Activated T-helper 17 cell treated with anti-CD3 and anti-CD28 coated beads, Interleukin-2, amount 50 U/mL, for 72 hours (primary cell): ENCODE measurements at regions not wholly inside any gene's neighbourhood (a gene's known extent, or its start where the extent isn't known, plus 50 kb on each side); places are given as distances from the start of the nearest gene placed in this dataset.

ENCODE experiments used
- ATAC-seq: fragments of 150-1000 bp; cut with Tn5 transposase; replicated peaks from 2 replicates; pipeline ENCODE4 v1.10.0; 2021; ENCODE audit warnings: mild to moderate bottlenecking, moderate library complexity
- H3K27ac Mint-ChIP-seq: one replicate; pipeline ENCODE4 v1.8.0; 2022; ENCODE audit warnings: mixed read lengths
- H3K27me3 Mint-ChIP-seq: one replicate; pipeline ENCODE4 v1.8.0; 2022; ENCODE audit warnings: mixed read lengths
- H3K36me3 Mint-ChIP-seq: one replicate; pipeline ENCODE4 v1.8.0; 2022; ENCODE audit warnings: low read depth, mild to moderate bottlenecking, mixed read lengths
- H3K4me1 Mint-ChIP-seq: one replicate; pipeline ENCODE4 v1.8.0; 2022; ENCODE audit warnings: mixed read lengths
- H3K4me3 Mint-ChIP-seq: one replicate; pipeline ENCODE4 v1.8.0; 2022; ENCODE audit warnings: mild to moderate bottlenecking, mixed read lengths
- H3K9me3 Mint-ChIP-seq: one replicate; pipeline ENCODE4 v1.8.0; 2022; ENCODE audit warnings: mixed read lengths

- Mint-ChIP-seq H3K27ac (no peak overlapping the region), H3K36me3 (no peaks in the 10 kb centered on the region)
- no peak for ATAC-seq
Observed at GRCh38 chr3:70543493-70543892, 231.1 kb upstream of the MDFIC2 start.

GRCh38 chr3:70539908-70540307 lies 227.5 kb upstream of the MDFIC2 start:
- no peaks in the 10 kb centered on the region for H3K9me3 Mint-ChIP-seq
- H3K4me1 Mint-ChIP-seq: no peaks in the 10 kb centered on the region
- no peak for ATAC-seq

More at GRCh38 chr3:70543493-70543892, 231.1 kb upstream of the MDFIC2 start:
- Mint-ChIP-seq H3K9me3 (no peaks in the 10 kb centered on the region), H3K4me3 (no peak overlapping the region), H3K27me3 (peaks cover 3% of the 10 kb centered on the region), H3K4me1 (no peaks in the 10 kb centered on the region)

GRCh38 chr3:70532806-70533205 lies 220.4 kb upstream of the MDFIC2 start:
- no peak overlapping the region for H3K4me3 Mint-ChIP-seq
- H3K27me3 Mint-ChIP-seq: peaks cover 24% of the 10 kb centered on the region
- no peaks in the 10 kb centered on the region for H3K4me1 Mint-ChIP-seq
- no peak for ATAC-seq
- no peaks in the 10 kb centered on the region for H3K9me3 Mint-ChIP-seq
- no peak overlapping the region for H3K27ac Mint-ChIP-seq
- H3K36me3 Mint-ChIP-seq: no peaks in the 10 kb centered on the region

More at GRCh38 chr3:70539908-70540307, 227.5 kb upstream of the MDFIC2 start:
- H3K36me3 Mint-ChIP-seq: no peaks in the 10 kb centered on the region
- H3K27me3 Mint-ChIP-seq: peaks cover 23% of the 10 kb centered on the region
- H3K27ac Mint-ChIP-seq: no peak overlapping the region
- H3K4me3 Mint-ChIP-seq: no peak overlapping the region

- Mint-ChIP-seq H3K9me3 (no peaks in the 10 kb centered on the region), H3K4me3 (no peak overlapping the region), H3K27me3 (peaks cover 16% of the 10 kb centered on the region), H3K36me3 (no peaks in the 10 kb centered on the region), H3K4me1 (no peaks in the 10 kb centered on the region), H3K27ac (no peak overlapping the region)
- no peak for ATAC-seq
Observed at GRCh38 chr3:70531838-70532489, 219.5 kb upstream of the MDFIC2 start.

GRCh38 chr3:70531063-70531657 lies 218.7 kb upstream of the MDFIC2 start:
- Mint-ChIP-seq H3K9me3 (no peaks in the 10 kb centered on the region), H3K36me3 (no peaks in the 10 kb centered on the region), H3K4me1 (no peaks in the 10 kb centered on the region), H3K27me3 (peaks cover 15% of the 10 kb centered on the region), H3K27ac (no peak overlapping the region), H3K4me3 (no peak overlapping the region)
- no peak for ATAC-seq

- H3K4me1 Mint-ChIP-seq: no peaks in the 10 kb centered on the region
- no peaks in the 10 kb centered on the region for H3K9me3 Mint-ChIP-seq
- H3K27me3 Mint-ChIP-seq: peaks cover 11% of the 10 kb centered on the region
- no peak overlapping the region for H3K4me3 Mint-ChIP-seq
- no peaks in the 10 kb centered on the region for H3K36me3 Mint-ChIP-seq
- no peak for ATAC-seq
- H3K27ac Mint-ChIP-seq: no peak overlapping the region
Observed at GRCh38 chr3:70530626-70531025, 218.2 kb upstream of the MDFIC2 start.

- no peaks in the 10 kb centered on the region for H3K9me3 Mint-ChIP-seq
- H3K4me1 Mint-ChIP-seq: no peaks in the 10 kb centered on the region
- H3K27me3 Mint-ChIP-seq: peaks cover 8% of the 10 kb centered on the region
- H3K27ac Mint-ChIP-seq: no peak overlapping the region
- H3K4me3 Mint-ChIP-seq: no peak overlapping the region
- no peak for ATAC-seq
- no peaks in the 10 kb centered on the region for H3K36me3 Mint-ChIP-seq
Observed at GRCh38 chr3:70527026-70527425, 214.6 kb upstream of the MDFIC2 start.

GRCh38 chr3:70519913-70520659 lies 207.6 kb upstream of the MDFIC2 start:
- no peak for ATAC-seq
- Mint-ChIP-seq H3K27ac (no peak overlapping the region), H3K36me3 (no peaks in the 10 kb centered on the region), H3K9me3 (no peaks in the 10 kb centered on the region), H3K4me3 (no peak overlapping the region), H3K27me3 (peaks cover 11% of the 10 kb centered on the region), H3K4me1 (no peaks in the 10 kb centered on the region)

GRCh38 chr3:70519026-70519425 lies 206.6 kb upstream of the MDFIC2 start:
- no peaks in the 10 kb centered on the region for H3K4me1 Mint-ChIP-seq
- no peaks in the 10 kb centered on the region for H3K9me3 Mint-ChIP-seq
- H3K27ac Mint-ChIP-seq: no peak overlapping the region
- H3K27me3 Mint-ChIP-seq: peaks cover 15% of the 10 kb centered on the region
- no peak overlapping the region for H3K4me3 Mint-ChIP-seq
- ATAC-seq: no peak
- no peaks in the 10 kb centered on the region for H3K36me3 Mint-ChIP-seq

GRCh38 chr3:70518356-70518755 lies 205.9 kb upstream of the MDFIC2 start:
- Mint-ChIP-seq H3K27ac (no peak overlapping the region), H3K27me3 (peaks cover 19% of the 10 kb centered on the region), H3K4me1 (no peaks in the 10 kb centered on the region), H3K36me3 (no peaks in the 10 kb centered on the region), H3K4me3 (no peak overlapping the region), H3K9me3 (no peaks in the 10 kb centered on the region)
- ATAC-seq: no peak

GRCh38 chr3:70517124-70517890 lies 204.9 kb upstream of the MDFIC2 start:
- Mint-ChIP-seq H3K27me3 (peaks cover 24% of the 10 kb centered on the region), H3K36me3 (no peaks in the 10 kb centered on the region), H3K4me1 (no peaks in the 10 kb centered on the region), H3K9me3 (no peaks in the 10 kb centered on the region), H3K4me3 (no peak overlapping the region), H3K27ac (no peak overlapping the region)
- ATAC-seq: no peak

- no peaks in the 10 kb centered on the region for H3K36me3 Mint-ChIP-seq
- H3K27me3 Mint-ChIP-seq: peaks cover 24% of the 10 kb centered on the region
- H3K4me1 Mint-ChIP-seq: no peaks in the 10 kb centered on the region
- no peak overlapping the region for H3K27ac Mint-ChIP-seq
- ATAC-seq: no peak
- no peak overlapping the region for H3K4me3 Mint-ChIP-seq
- H3K9me3 Mint-ChIP-seq: no peaks in the 10 kb centered on the region
Observed at GRCh38 chr3:70516076-70516475, 203.6 kb upstream of the MDFIC2 start.

- no peak overlapping the region for H3K27ac Mint-ChIP-seq
- H3K4me1 Mint-ChIP-seq: no peaks in the 10 kb centered on the region
- H3K9me3 Mint-ChIP-seq: no peaks in the 10 kb centered on the region
- H3K4me3 Mint-ChIP-seq: no peak overlapping the region
- no peak for ATAC-seq
- no peaks in the 10 kb centered on the region for H3K36me3 Mint-ChIP-seq
- peaks cover 14% of the 10 kb centered on the region for H3K27me3 Mint-ChIP-seq
Observed at GRCh38 chr3:70507486-70507885, 195.0 kb upstream of the MDFIC2 start.

GRCh38 chr3:70506775-70507174 lies 194.3 kb upstream of the MDFIC2 start:
- Mint-ChIP-seq H3K9me3 (no peaks in the 10 kb centered on the region), H3K4me1 (no peaks in the 10 kb centered on the region), H3K36me3 (no peaks in the 10 kb centered on the region), H3K4me3 (no peak overlapping the region), H3K27me3 (peaks cover 17% of the 10 kb centered on the region), H3K27ac (no peak overlapping the region)
- no peak for ATAC-seq
